Adrenal gland (tissue), 5 donors: ENCODE measurements at regions not wholly inside any gene's neighbourhood (a gene's known extent, or its start where the extent isn't known, plus 50 kb on each side); places are given as distances from the start of the nearest gene placed in this dataset.

ENCODE experiments used
- POLR2A ChIP-seq, 2 donors: fragments of 450-650 bp; IDR thresholded peaks; one replicate each; pipeline ENCODE4 v1.6.1; 2017; ENCODE audit warnings: antibody characterized with exemption in 2 of 2, mild to moderate bottlenecking in 2 of 2, moderate library complexity in 1 of 2
- TF ChIP-seq, protein P1 (sequence below), 6 experiments: fragments of 450-650 bp in 4 of 6; fragments of 200-600 bp in 2 of 6; sonication (generic) in 1 of 6; IDR thresholded peaks; 1 replicate in 5 of 6; 2 replicates in 1 of 6; pipeline versions ENCODE4 v1.5.1 to v1.8.0; 2016 to 2021; ENCODE audit warnings: antibody characterized with exemption in 6 of 6, mild to moderate bottlenecking in 2 of 6, moderate library complexity in 1 of 6
- donor health status: DM: no; HTN: no; CAD: no.

DNA sequence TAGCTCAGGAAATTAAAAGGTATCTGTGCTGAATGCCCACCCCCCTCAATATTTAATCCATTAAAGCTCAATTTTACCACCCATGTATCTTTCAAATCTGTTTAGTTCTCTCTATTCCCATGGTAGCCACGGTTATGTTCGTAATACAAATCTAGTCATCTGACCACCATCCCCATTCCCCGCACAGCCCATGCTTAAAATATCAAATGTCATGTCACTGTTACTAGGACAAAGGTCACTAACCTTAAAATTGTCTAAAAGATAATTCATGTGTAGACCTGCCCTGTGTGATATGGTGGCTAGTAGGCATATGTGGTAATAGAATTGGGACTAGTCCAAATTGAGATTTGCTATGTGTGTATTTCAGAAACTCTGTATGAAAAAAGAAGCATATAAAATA, 728.5 kb upstream of the B3GALT2 start:
- TF ChIP-seq, protein P1, sequence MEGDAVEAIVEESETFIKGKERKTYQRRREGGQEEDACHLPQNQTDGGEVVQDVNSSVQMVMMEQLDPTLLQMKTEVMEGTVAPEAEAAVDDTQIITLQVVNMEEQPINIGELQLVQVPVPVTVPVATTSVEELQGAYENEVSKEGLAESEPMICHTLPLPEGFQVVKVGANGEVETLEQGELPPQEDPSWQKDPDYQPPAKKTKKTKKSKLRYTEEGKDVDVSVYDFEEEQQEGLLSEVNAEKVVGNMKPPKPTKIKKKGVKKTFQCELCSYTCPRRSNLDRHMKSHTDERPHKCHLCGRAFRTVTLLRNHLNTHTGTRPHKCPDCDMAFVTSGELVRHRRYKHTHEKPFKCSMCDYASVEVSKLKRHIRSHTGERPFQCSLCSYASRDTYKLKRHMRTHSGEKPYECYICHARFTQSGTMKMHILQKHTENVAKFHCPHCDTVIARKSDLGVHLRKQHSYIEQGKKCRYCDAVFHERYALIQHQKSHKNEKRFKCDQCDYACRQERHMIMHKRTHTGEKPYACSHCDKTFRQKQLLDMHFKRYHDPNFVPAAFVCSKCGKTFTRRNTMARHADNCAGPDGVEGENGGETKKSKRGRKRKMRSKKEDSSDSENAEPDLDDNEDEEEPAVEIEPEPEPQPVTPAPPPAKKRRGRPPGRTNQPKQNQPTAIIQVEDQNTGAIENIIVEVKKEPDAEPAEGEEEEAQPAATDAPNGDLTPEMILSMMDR (IDR thresholded peaks at IDR 0.05): no peak
- TF ChIP-seq POLR2A (IDR thresholded peaks at IDR 0.05): no peak
